ENCODE measurements at regions not wholly inside any gene's neighbourhood (a gene's known extent, or its start where the extent isn't known, plus 50 kb on each side); places are given as distances from the start of the nearest gene placed in this dataset.

- TF ChIP-seq, protein P1, sequence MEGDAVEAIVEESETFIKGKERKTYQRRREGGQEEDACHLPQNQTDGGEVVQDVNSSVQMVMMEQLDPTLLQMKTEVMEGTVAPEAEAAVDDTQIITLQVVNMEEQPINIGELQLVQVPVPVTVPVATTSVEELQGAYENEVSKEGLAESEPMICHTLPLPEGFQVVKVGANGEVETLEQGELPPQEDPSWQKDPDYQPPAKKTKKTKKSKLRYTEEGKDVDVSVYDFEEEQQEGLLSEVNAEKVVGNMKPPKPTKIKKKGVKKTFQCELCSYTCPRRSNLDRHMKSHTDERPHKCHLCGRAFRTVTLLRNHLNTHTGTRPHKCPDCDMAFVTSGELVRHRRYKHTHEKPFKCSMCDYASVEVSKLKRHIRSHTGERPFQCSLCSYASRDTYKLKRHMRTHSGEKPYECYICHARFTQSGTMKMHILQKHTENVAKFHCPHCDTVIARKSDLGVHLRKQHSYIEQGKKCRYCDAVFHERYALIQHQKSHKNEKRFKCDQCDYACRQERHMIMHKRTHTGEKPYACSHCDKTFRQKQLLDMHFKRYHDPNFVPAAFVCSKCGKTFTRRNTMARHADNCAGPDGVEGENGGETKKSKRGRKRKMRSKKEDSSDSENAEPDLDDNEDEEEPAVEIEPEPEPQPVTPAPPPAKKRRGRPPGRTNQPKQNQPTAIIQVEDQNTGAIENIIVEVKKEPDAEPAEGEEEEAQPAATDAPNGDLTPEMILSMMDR (IDR thresholded peaks at IDR 0.05; ENCODE audit: low read depth, low read length) = no peak
- TF ChIP-seq EZH2phosphoT487 (IDR thresholded peaks at IDR 0.05; ENCODE audit: low read depth) = no peak
Measured at GRCh38 chr3:194195611-194196010, 59.7 kb downstream of the HES1 start.
